HFFc6 (cell line): ENCODE measurements at regions not wholly inside any gene's neighbourhood (a gene's known extent, or its start where the extent isn't known, plus 50 kb on each side); places are given as distances from the start of the nearest gene placed in this dataset.
"Not testable (repeated sequence)": the region's sequence is repeated elsewhere in the genome, so short reads cannot be mapped to it uniquely, and the experiment has no call there.

ENCODE experiments used
- DNase-seq: peaks from one replicate; pipeline ENCODE4 v3.0.0-alpha.2; 2018
- H3K27ac Mint-ChIP-seq: 2 replicates; pipeline ENCODE4 v1.8.0; 2020; ENCODE audit warnings: mild to moderate bottlenecking, mixed read lengths
- H3K27me3 Mint-ChIP-seq: 2 replicates; pipeline ENCODE4 v1.8.0; 2021; ENCODE audit warnings: mild to moderate bottlenecking, moderate library complexity, mixed read lengths; ENCODE audit not compliant: insufficient read depth
- H3K36me3 Mint-ChIP-seq: 2 replicates; pipeline ENCODE4 v1.8.0; 2021; ENCODE audit warnings: low read depth, mixed read lengths
- H3K4me1 Mint-ChIP-seq: 2 replicates; pipeline ENCODE4 v1.8.0; 2020; ENCODE audit warnings: low read depth, mixed read lengths
- H3K4me3 Mint-ChIP-seq: 2 replicates; pipeline ENCODE4 v1.8.0; 2020; ENCODE audit warnings: mild to moderate bottlenecking, moderate library complexity, mixed read lengths
- H3K9me3 Mint-ChIP-seq: 2 replicates; pipeline ENCODE4 v1.8.0; 2020; ENCODE audit warnings: mild to moderate bottlenecking, mixed read lengths
- CTCF ChIP-seq: fragments of 200-600 bp; sonication (generic); IDR thresholded peaks from 2 replicates; pipeline ENCODE4 v1.5.0; 2021; ENCODE audit warnings: antibody characterized with exemption, mild to moderate bottlenecking

- Mint-ChIP-seq H3K4me1 (no peaks in the 10 kb centered on the region), H3K27me3 (no peaks in the 10 kb centered on the region), H3K4me3 (no peak overlapping the region), H3K27ac (no peak overlapping the region), H3K36me3 (no peaks in the 10 kb centered on the region), H3K9me3 (peaks cover 29% of the 10 kb centered on the region)
- DNase-seq = no peak
- TF ChIP-seq CTCF = peak; percentile 33; the same call in 1 of the 2 replicates
Observed at GRCh38 chr5:162248107-162248713, 180.6 kb downstream of the GABRG2 start.

GRCh38 chr5:162256711-162257110 is 189.1 kb downstream of the GABRG2 start:
- TF ChIP-seq CTCF = no peak
- no peak overlapping the region for H3K4me3 Mint-ChIP-seq
- no peaks in the 10 kb centered on the region; the same call in 1 of the 2 replicates for H3K27me3 Mint-ChIP-seq
- no peak overlapping the region for H3K27ac Mint-ChIP-seq
- H3K36me3 Mint-ChIP-seq = no peaks in the 10 kb centered on the region
- H3K9me3 Mint-ChIP-seq = peaks cover 23% of the 10 kb centered on the region
- no peaks in the 10 kb centered on the region for H3K4me1 Mint-ChIP-seq
- no peak for DNase-seq

GRCh38 chr5:162268694-162269481 is 201.3 kb downstream of the GABRG2 start:
- DNase-seq = no peak
- Mint-ChIP-seq H3K4me3 (no peak overlapping the region), H3K27ac (no peak overlapping the region)

GRCh38 chr5:162272417-162272816 is 204.8 kb downstream of the GABRG2 start:
- H3K9me3 Mint-ChIP-seq = peaks cover 65% of the 10 kb centered on the region
- TF ChIP-seq CTCF = no peak
- no peaks in the 10 kb centered on the region for H3K4me1 Mint-ChIP-seq
- no peak overlapping the region for H3K4me3 Mint-ChIP-seq
- no peak overlapping the region for H3K27ac Mint-ChIP-seq
- no peak for DNase-seq
- no peaks in the 10 kb centered on the region; the same call in 1 of the 2 replicates for H3K27me3 Mint-ChIP-seq
- no peaks in the 10 kb centered on the region; the same call in 1 of the 2 replicates for H3K36me3 Mint-ChIP-seq

More at GRCh38 chr5:162268694-162269481, 201.3 kb downstream of the GABRG2 start:
- Mint-ChIP-seq H3K4me1 (no peaks in the 10 kb centered on the region), H3K27me3 (no peaks in the 10 kb centered on the region), H3K36me3 (no peaks in the 10 kb centered on the region; the same call in 1 of the 2 replicates), H3K9me3 (peaks cover 49% of the 10 kb centered on the region)
- TF ChIP-seq CTCF = no peak

- Mint-ChIP-seq H3K4me1 (no peaks in the 10 kb centered on the region), H3K4me3 (no peak overlapping the region), H3K36me3 (peaks cover 2% of the 10 kb centered on the region; the same call in 1 of the 2 replicates), H3K27ac (no peak overlapping the region), H3K9me3 (peaks cover 68% of the 10 kb centered on the region), H3K27me3 (no peaks in the 10 kb centered on the region; the same call in 1 of the 2 replicates)
- TF ChIP-seq CTCF = no peak
- no peak for DNase-seq
Observed at GRCh38 chr5:162274679-162275078, 207.1 kb downstream of the GABRG2 start.

- not testable (repeated sequence) for H3K4me3 Mint-ChIP-seq, H3K4me1 Mint-ChIP-seq, H3K36me3 Mint-ChIP-seq, DNase-seq, H3K27ac Mint-ChIP-seq, H3K27me3 Mint-ChIP-seq
- peaks cover 68% of the 10 kb centered on the region for H3K9me3 Mint-ChIP-seq
Observed at GRCh38 chr5:162275387-162275786, 207.8 kb downstream of the GABRG2 start.
